ENCODE measurements at regions not wholly inside any gene's neighbourhood (a gene's known extent, or its start where the extent isn't known, plus 50 kb on each side); places are given as distances from the start of the nearest gene placed in this dataset.

- no peak overlapping the region for H3K4me3 Mint-ChIP-seq (ENCODE audit: unreplicated experiment)
- H3K27ac Mint-ChIP-seq (ENCODE audit: unreplicated experiment) = no peak overlapping the region
- TF ChIP-seq CTCF (IDR thresholded peaks at IDR 0.05; ENCODE audit: unreplicated experiment) = no peak
- H3K36me3 Mint-ChIP-seq (ENCODE audit: low read depth, unreplicated experiment) = no peaks in the 10 kb centered on the region
- no peaks in the 10 kb centered on the region for H3K27me3 Mint-ChIP-seq (ENCODE audit: unreplicated experiment)
- H3K9me3 Mint-ChIP-seq (ENCODE audit: unreplicated experiment) = no peaks in the 10 kb centered on the region
- H3K4me1 Mint-ChIP-seq (ENCODE audit: unreplicated experiment) = no peaks in the 10 kb centered on the region
- no peak for DNase-seq (ENCODE audit: low spot score)
Measured at GRCh38 chr4:174066611-174067205, 216.8 kb downstream of the FBXO8 start.

GRCh38 chr4:174062831-174063230 lies 220.6 kb downstream of the FBXO8 start:
- TF ChIP-seq CTCF (IDR thresholded peaks at IDR 0.05; ENCODE audit: unreplicated experiment) = no peak
- Mint-ChIP-seq H3K4me1 (ENCODE audit: unreplicated experiment) (no peaks in the 10 kb centered on the region), H3K27me3 (ENCODE audit: unreplicated experiment) (no peaks in the 10 kb centered on the region), H3K9me3 (ENCODE audit: unreplicated experiment) (no peaks in the 10 kb centered on the region), H3K27ac (ENCODE audit: unreplicated experiment) (no peak overlapping the region), H3K4me3 (ENCODE audit: unreplicated experiment) (no peak overlapping the region), H3K36me3 (ENCODE audit: low read depth, unreplicated experiment) (no peaks in the 10 kb centered on the region)
- no peak for DNase-seq (ENCODE audit: low spot score)

- H3K9me3 Mint-ChIP-seq (ENCODE audit: unreplicated experiment) = no peaks in the 10 kb centered on the region
- no peaks in the 10 kb centered on the region for H3K36me3 Mint-ChIP-seq (ENCODE audit: low read depth, unreplicated experiment)
- no peak overlapping the region for H3K4me3 Mint-ChIP-seq (ENCODE audit: unreplicated experiment)
- no peaks in the 10 kb centered on the region for H3K4me1 Mint-ChIP-seq (ENCODE audit: unreplicated experiment)
- no peak overlapping the region for H3K27ac Mint-ChIP-seq (ENCODE audit: unreplicated experiment)
- DNase-seq (ENCODE audit: low spot score) = no peak
- H3K27me3 Mint-ChIP-seq (ENCODE audit: unreplicated experiment) = no peaks in the 10 kb centered on the region
- TF ChIP-seq CTCF (IDR thresholded peaks at IDR 0.05; ENCODE audit: unreplicated experiment) = no peak
Measured at GRCh38 chr4:174061026-174061425, 222.4 kb downstream of the FBXO8 start.

GRCh38 chr4:174058846-174059245 lies 224.6 kb downstream of the FBXO8 start:
- no peak for DNase-seq (ENCODE audit: low spot score)
- TF ChIP-seq CTCF (IDR thresholded peaks at IDR 0.05; ENCODE audit: unreplicated experiment) = no peak
- no peaks in the 10 kb centered on the region for H3K9me3 Mint-ChIP-seq (ENCODE audit: unreplicated experiment)
- no peaks in the 10 kb centered on the region for H3K27me3 Mint-ChIP-seq (ENCODE audit: unreplicated experiment)
- no peaks in the 10 kb centered on the region for H3K36me3 Mint-ChIP-seq (ENCODE audit: low read depth, unreplicated experiment)
- H3K4me1 Mint-ChIP-seq (ENCODE audit: unreplicated experiment) = no peaks in the 10 kb centered on the region
- H3K4me3 Mint-ChIP-seq (ENCODE audit: unreplicated experiment) = no peak overlapping the region
- no peak overlapping the region for H3K27ac Mint-ChIP-seq (ENCODE audit: unreplicated experiment)

DNA sequence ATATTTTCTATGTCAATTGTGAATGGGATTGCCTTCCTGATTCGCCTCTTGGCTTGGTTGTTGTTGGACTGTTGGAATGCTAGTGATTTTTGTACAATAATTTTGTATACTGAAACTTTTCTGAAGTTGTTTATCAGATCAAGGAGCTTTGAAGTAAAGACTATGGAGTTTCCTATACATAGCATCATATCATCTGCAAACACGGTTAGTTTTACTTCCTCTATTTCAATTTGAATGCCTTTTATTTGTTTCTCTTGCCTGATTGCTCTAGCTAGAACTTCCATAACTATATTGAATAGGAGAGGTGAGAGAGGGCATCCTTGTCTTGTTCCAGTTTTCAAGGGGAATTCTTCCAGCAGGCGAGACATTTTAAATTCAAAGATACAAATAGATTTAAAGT lies 226.5 kb downstream of the FBXO8 start:
- Mint-ChIP-seq H3K27me3 (ENCODE audit: unreplicated experiment) (no peaks in the 10 kb centered on the region), H3K4me3 (ENCODE audit: unreplicated experiment) (no peak overlapping the region), H3K36me3 (ENCODE audit: low read depth, unreplicated experiment) (no peaks in the 10 kb centered on the region), H3K9me3 (ENCODE audit: unreplicated experiment) (no peaks in the 10 kb centered on the region), H3K4me1 (ENCODE audit: unreplicated experiment) (no peaks in the 10 kb centered on the region), H3K27ac (ENCODE audit: unreplicated experiment) (no peak overlapping the region)
- TF ChIP-seq CTCF (IDR thresholded peaks at IDR 0.05; ENCODE audit: unreplicated experiment) = no peak
- no peak for DNase-seq (ENCODE audit: low spot score)
